H9 (cell line): ENCODE measurements at regions not wholly inside any gene's neighbourhood (a gene's known extent, or its start where the extent isn't known, plus 50 kb on each side); places are given as distances from the start of the nearest gene placed in this dataset.

Source experiments
- DNase-seq: peaks from one replicate; pipeline ENCODE4 v3.0.0-alpha.2; 2017
- H2AFZ ChIP-seq: one replicate; pipeline ENCODE4 v1.6.1; 2013; ENCODE audit warnings: mild to moderate bottlenecking, low read length, control low read depth, moderate library complexity
- H2AK5ac ChIP-seq: 2 replicates; pipeline ENCODE4 v1.6.1; 2013; ENCODE audit warnings: low read length, control low read depth, mixed read lengths; ENCODE audit not compliant: insufficient read length
- H2BK120ac ChIP-seq: one replicate; pipeline ENCODE4 v1.6.1; 2013; ENCODE audit warnings: low read depth, mild to moderate bottlenecking, low read length, control low read depth, inconsistent platforms; ENCODE audit not compliant: poor library complexity, severe bottlenecking
- H2BK12ac ChIP-seq: 2 replicates; pipeline ENCODE4 v1.6.1; 2013; ENCODE audit warnings: low read length, control low read depth, mixed read lengths, low read depth; ENCODE audit not compliant: insufficient read length
- H2BK15ac ChIP-seq: 2 replicates; pipeline ENCODE4 v1.6.1; 2013; ENCODE audit warnings: low read depth, low read length, control low read depth
- H2BK20ac ChIP-seq: one replicate; pipeline ENCODE4 v1.6.1; 2013; ENCODE audit warnings: low read depth, mild to moderate bottlenecking, low read length, control low read depth, inconsistent platforms; ENCODE audit not compliant: poor library complexity, severe bottlenecking
- H2BK5ac ChIP-seq: 2 replicates; pipeline ENCODE4 v1.6.1; 2013; ENCODE audit warnings: low read length, control low read depth, mixed read lengths; ENCODE audit not compliant: insufficient read length
- H3K14ac ChIP-seq: 2 replicates; pipeline ENCODE4 v1.6.1; 2013; ENCODE audit warnings: low read length, control low read depth; ENCODE audit not compliant: insufficient read depth
- H3K18ac ChIP-seq: 2 replicates; pipeline ENCODE4 v1.6.1; 2013; ENCODE audit warnings: low read depth, mild to moderate bottlenecking, mixed read lengths, low read length, control low read depth; ENCODE audit not compliant: insufficient read length
- H3K23ac ChIP-seq: 2 replicates; pipeline ENCODE4 v1.6.1; 2013; ENCODE audit warnings: low read length, control low read depth, mixed read lengths, low read depth; ENCODE audit not compliant: insufficient read length
- H3K23me2 ChIP-seq: 2 replicates; pipeline ENCODE4 v1.6.1; 2013; ENCODE audit warnings: low read depth, mild to moderate bottlenecking, mixed read lengths, low read length, control low read depth; ENCODE audit not compliant: insufficient read length, poor library complexity, severe bottlenecking
- H3K27ac ChIP-seq: 2 replicates; pipeline ENCODE4 v1.5.1; 2013; ENCODE audit warnings: low read length, control low read depth, mixed read lengths, low read depth; ENCODE audit not compliant: insufficient read length
- H3K27me3 ChIP-seq: 2 replicates; pipeline ENCODE4 v1.6.1; 2013; ENCODE audit warnings: low read length, control low read depth, inconsistent platforms; ENCODE audit not compliant: insufficient read depth
- H3K4ac ChIP-seq: 2 replicates; pipeline ENCODE4 v1.6.1; 2013; ENCODE audit warnings: low read depth, mild to moderate bottlenecking, control low read depth, inconsistent platforms, low read length, moderate library complexity
- H3K4me1 ChIP-seq: 2 replicates; pipeline ENCODE4 v1.6.1; 2013; ENCODE audit warnings: low read length, control low read depth, inconsistent platforms; ENCODE audit not compliant: insufficient read depth
- H3K4me2 ChIP-seq: 2 replicates; pipeline ENCODE4 v1.6.1; 2013; ENCODE audit warnings: low read length, control low read depth, mixed read lengths; ENCODE audit not compliant: insufficient read length, insufficient read depth
- H3K56ac ChIP-seq: 2 replicates; pipeline ENCODE4 v1.6.1; 2013; ENCODE audit warnings: low read depth, mild to moderate bottlenecking, mixed read lengths, low read length, control low read depth; ENCODE audit not compliant: insufficient read length
- H3K79me1 ChIP-seq: 2 replicates; pipeline ENCODE4 v1.6.1; 2013; ENCODE audit warnings: low read depth, mild to moderate bottlenecking, moderate library complexity, low read length, control low read depth, inconsistent platforms; ENCODE audit not compliant: insufficient read depth, poor library complexity, severe bottlenecking
- H3K79me2 ChIP-seq: 2 replicates; pipeline ENCODE4 v1.6.1; 2013; ENCODE audit warnings: low read length, control low read depth, inconsistent platforms; ENCODE audit not compliant: insufficient read depth
- H3K9ac ChIP-seq: 2 replicates; pipeline ENCODE4 v1.6.1; 2013; ENCODE audit warnings: low read length, control low read depth, mixed read lengths; ENCODE audit not compliant: insufficient read length; ENCODE audit errors: extremely low read depth
- H3K9me3 ChIP-seq: one replicate; pipeline ENCODE4 v1.6.1; 2013; ENCODE audit warnings: low read depth, low read length, inconsistent platforms; ENCODE audit not compliant: control insufficient read depth
- H3T11ph ChIP-seq: one replicate; pipeline ENCODE4 v1.6.1; 2013; ENCODE audit warnings: mild to moderate bottlenecking, low read length, control low read depth, inconsistent platforms
- H4K20me1 ChIP-seq: one replicate; pipeline ENCODE4 v1.6.1; 2013; ENCODE audit not compliant: control insufficient read depth, insufficient read length, insufficient read depth
- H4K5ac ChIP-seq: 2 replicates; pipeline ENCODE4 v1.6.1; 2013; ENCODE audit warnings: low read depth, mild to moderate bottlenecking, mixed read lengths, low read length, control low read depth; ENCODE audit not compliant: insufficient read length
- H4K8ac ChIP-seq: replicated peaks from 2 replicates; pipeline ENCODE4 v1.6.1; 2013; ENCODE audit warnings: low read length, control low read depth, mixed read lengths, low read depth; ENCODE audit not compliant: insufficient read length
- H4K91ac ChIP-seq: 2 replicates; pipeline ENCODE4 v1.6.1; 2013; ENCODE audit warnings: low read depth, mild to moderate bottlenecking, moderate library complexity, mixed read lengths, low read length, control low read depth; ENCODE audit not compliant: insufficient read length
- H3K27ac Mint-ChIP-seq, 3 experiments: 2 replicates in 2 of 3; 3 replicates in 1 of 3; pipeline ENCODE4 v1.8.0; 2020 to 2021; ENCODE audit warnings: mixed read lengths in 3 of 3, mild to moderate bottlenecking in 1 of 3, moderate library complexity in 1 of 3
- H3K27me3 Mint-ChIP-seq: 2 replicates; pipeline ENCODE4 v1.8.0; 2021; ENCODE audit warnings: low read depth, mild to moderate bottlenecking, moderate library complexity, mixed read lengths
- H3K36me3 Mint-ChIP-seq, 3 experiments: 2 replicates in 2 of 3; 3 replicates in 1 of 3; pipeline ENCODE4 v1.8.0; 2020 to 2021; ENCODE audit warnings: low read depth in 3 of 3, mixed read lengths in 3 of 3; ENCODE audit not compliant: insufficient read depth in 1 of 3
- H3K4me1 Mint-ChIP-seq, 2 experiments: 2 replicates each; pipeline ENCODE4 v1.8.0; 2020; ENCODE audit warnings: mixed read lengths in 2 of 2
- H3K4me3 Mint-ChIP-seq, 2 experiments: 2 replicates in 1 of 2; 3 replicates in 1 of 2; pipeline ENCODE4 v1.8.0; 2020 to 2021; ENCODE audit warnings: mild to moderate bottlenecking in 2 of 2, mixed read lengths in 2 of 2, moderate library complexity in 1 of 2
- H3K9me3 Mint-ChIP-seq, 2 experiments: 2 replicates in 1 of 2; 3 replicates in 1 of 2; pipeline ENCODE4 v1.8.0; 2020; ENCODE audit warnings: mild to moderate bottlenecking in 2 of 2, mixed read lengths in 2 of 2, moderate library complexity in 1 of 2
- WGBS: extraction: QIAGEN DNeasy Blood & Tissue Kit; methylation state at CpG from one replicate; pipeline ENCODE4 v1.1.7; 2013; ENCODE audit warnings: missing lambda C conversion rate, low lambda C conversion rate, mixed read lengths; ENCODE audit not compliant: insufficient read length; ENCODE audit errors: extremely low coverage; 5-methylcytosine and 5-hydroxymethylcytosine counted together
- TF ChIP-seq, protein P1 (sequence below): fragments of 200-600 bp; sonication (generic); conservative IDR thresholded peaks from 3 replicates; pipeline ENCODE4 v1.8.0; 2021; ENCODE audit warnings: antibody characterized with exemption, mild to moderate bottlenecking

- Histone ChIP-seq H3K27me3 (no peaks in the 10 kb centered on the region), H3T11ph (no peak overlapping the region), H2BK120ac (no peak overlapping the region), H2BK15ac (no peak overlapping the region), H4K20me1 (no peaks in the 10 kb centered on the region), H3K4ac (no peak overlapping the region), H3K18ac (no peak overlapping the region), H2AFZ (no peak overlapping the region), H4K5ac (no peak overlapping the region), H3K79me2 (no peaks in the 10 kb centered on the region), H3K56ac (no peak overlapping the region), H2AK5ac (no peak overlapping the region), H3K23me2 (no peaks in the 10 kb centered on the region), H2BK5ac (no peak overlapping the region), H4K91ac (no peak overlapping the region), H3K14ac (no peak overlapping the region), H3K79me1 (no peaks in the 10 kb centered on the region), H3K4me1 (no peaks in the 10 kb centered on the region), H3K4me2 (no peak overlapping the region), H3K27ac (no peak overlapping the region), H4K8ac (no peak overlapping the region), H3K9me3 (no peaks in the 10 kb centered on the region), H2BK20ac (no peak overlapping the region), H3K23ac (no peak overlapping the region), H2BK12ac (no peak overlapping the region), H3K9ac (no peak overlapping the region)
- no CpG with 5 or more reads among the region's 5 CpGs for WGBS
- Mint-ChIP-seq H3K9me3 (peaks cover under 1% of the 10 kb centered on the region in 2 experiments; a peak in 2 of 5 replicates), H3K36me3 (peaks cover 0 to under 1% (median 0%) of the 10 kb centered on the region in 3 experiments; a peak in 2 of 7 replicates), H3K4me1 (no peaks in the 10 kb centered on the region), H3K27me3 (no peaks in the 10 kb centered on the region), H3K4me3 (no peak overlapping the region), H3K27ac (no peak overlapping the region; a peak in 1 of 7 replicates)
- TF ChIP-seq, protein P1, sequence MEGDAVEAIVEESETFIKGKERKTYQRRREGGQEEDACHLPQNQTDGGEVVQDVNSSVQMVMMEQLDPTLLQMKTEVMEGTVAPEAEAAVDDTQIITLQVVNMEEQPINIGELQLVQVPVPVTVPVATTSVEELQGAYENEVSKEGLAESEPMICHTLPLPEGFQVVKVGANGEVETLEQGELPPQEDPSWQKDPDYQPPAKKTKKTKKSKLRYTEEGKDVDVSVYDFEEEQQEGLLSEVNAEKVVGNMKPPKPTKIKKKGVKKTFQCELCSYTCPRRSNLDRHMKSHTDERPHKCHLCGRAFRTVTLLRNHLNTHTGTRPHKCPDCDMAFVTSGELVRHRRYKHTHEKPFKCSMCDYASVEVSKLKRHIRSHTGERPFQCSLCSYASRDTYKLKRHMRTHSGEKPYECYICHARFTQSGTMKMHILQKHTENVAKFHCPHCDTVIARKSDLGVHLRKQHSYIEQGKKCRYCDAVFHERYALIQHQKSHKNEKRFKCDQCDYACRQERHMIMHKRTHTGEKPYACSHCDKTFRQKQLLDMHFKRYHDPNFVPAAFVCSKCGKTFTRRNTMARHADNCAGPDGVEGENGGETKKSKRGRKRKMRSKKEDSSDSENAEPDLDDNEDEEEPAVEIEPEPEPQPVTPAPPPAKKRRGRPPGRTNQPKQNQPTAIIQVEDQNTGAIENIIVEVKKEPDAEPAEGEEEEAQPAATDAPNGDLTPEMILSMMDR, result no peak
- DNase-seq, result no peak
These were observed 81.4 kb upstream of the RGPD5 start for GRCh38 chr2:109712746-109713145.
